ENCODE measurements at regions not wholly inside any gene's neighbourhood (a gene's known extent, or its start where the extent isn't known, plus 50 kb on each side); places are given as distances from the start of the nearest gene placed in this dataset.

DNA sequence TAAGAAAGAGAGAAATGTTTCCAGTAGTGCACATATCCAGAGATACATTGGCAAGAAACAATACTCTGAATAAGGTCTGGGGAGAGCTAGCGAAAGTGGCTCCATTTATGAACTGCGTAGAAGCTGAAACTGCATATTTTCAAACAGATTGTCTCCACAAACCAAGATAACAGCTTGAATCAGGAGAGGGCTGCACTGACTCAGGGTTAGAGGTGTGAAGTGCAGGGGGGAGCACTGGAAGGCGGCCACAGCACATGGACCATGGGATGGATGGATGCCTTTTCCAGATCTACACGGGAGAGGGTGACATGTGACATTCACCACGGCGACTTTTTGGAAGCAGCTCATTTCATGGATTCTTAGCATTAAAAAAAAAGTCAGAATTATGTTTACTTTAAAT is 729.4 kb downstream of the RNF144A start:
- ChIA-PET CTCF (no interaction called here), POLR2A (no interaction called here)
- Histone ChIP-seq H3K9me3 (ENCODE audit: control insufficient read depth, insufficient read depth, low read depth, low read length) (no peaks in the 10 kb centered on the region), H3K4me1 (ENCODE audit: control insufficient read depth, insufficient read depth, low read length) (no peaks in the 10 kb centered on the region), H3K36me3 (ENCODE audit: control insufficient read depth in 2 of 2, insufficient read depth in 1 of 2, low read length in 2 of 2) (no peaks in the 10 kb centered on the region), H3K27ac (ENCODE audit: extremely low read depth, low read depth, low read length) (no peak overlapping the region), H3K4me3 (ENCODE audit: low read depth, low read length) (no peak overlapping the region)
- TF ChIP-seq ZNF335 (tag by site-specific recombination; conservative IDR thresholded peaks at IDR 0.05) = no peak
- no peak for TF ChIP-seq ZNF664 (tag by site-specific recombination; IDR thresholded peaks at IDR 0.05)
- TF ChIP-seq, protein P1, sequence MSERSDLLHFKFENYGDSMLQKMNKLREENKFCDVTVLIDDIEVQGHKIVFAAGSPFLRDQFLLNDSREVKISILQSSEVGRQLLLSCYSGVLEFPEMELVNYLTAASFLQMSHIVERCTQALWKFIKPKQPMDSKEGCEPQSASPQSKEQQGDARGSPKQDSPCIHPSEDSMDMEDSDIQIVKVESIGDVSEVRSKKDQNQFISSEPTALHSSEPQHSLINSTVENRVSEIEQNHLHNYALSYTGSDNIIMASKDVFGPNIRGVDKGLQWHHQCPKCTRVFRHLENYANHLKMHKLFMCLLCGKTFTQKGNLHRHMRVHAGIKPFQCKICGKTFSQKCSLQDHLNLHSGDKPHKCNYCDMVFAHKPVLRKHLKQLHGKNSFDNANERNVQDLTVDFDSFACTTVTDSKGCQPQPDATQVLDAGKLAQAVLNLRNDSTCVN (tag by site-specific recombination; optimal IDR thresholded peaks at IDR 0.05) = no peak
- no peak for TF ChIP-seq HOXA7 (CRISPR knock-in tag; IDR thresholded peaks at IDR 0.05; ENCODE audit: borderline replicate concordance)
- TF ChIP-seq EGR2 (tag by site-specific recombination; IDR thresholded peaks at IDR 0.05; ENCODE audit: low read depth) = no peak

DNA sequence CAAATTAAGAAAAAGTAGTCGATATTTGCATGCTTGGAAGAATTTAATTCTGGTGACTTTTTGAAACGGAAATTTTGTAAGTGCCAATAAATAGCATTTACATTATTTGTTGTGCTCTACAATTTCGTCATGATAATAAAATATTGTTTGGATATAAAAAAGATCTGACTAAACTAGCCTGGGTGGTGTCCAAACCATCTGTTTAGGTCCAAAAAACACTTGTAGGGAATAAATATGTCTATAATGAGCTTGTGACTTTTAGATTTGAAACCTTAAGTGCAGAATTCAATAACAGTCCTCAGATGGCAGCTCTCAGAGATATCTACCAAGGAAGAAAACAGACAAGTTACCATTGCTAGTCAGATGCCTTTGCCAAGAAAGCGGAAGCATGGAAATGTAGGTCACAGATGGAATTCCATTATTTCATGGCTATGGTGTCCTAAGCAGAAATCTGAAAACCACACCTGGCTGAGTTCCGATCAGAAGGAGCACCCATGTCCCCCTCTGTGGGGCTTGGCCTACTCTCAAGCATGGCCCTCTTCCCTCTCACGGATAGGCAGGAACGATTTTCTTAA is 731.1 kb downstream of the RNF144A start:
- Histone ChIP-seq H3K4me1 (ENCODE audit: control insufficient read depth, insufficient read depth, low read length) (no peaks in the 10 kb centered on the region), H3K36me3 (ENCODE audit: control insufficient read depth in 2 of 2, insufficient read depth in 1 of 2, low read length in 2 of 2) (no peaks in the 10 kb centered on the region), H3K4me3 (ENCODE audit: low read depth, low read length) (no peak overlapping the region), H3K9me3 (ENCODE audit: control insufficient read depth, insufficient read depth, low read depth, low read length) (no peaks in the 10 kb centered on the region), H3K27ac (ENCODE audit: extremely low read depth, low read depth, low read length) (no peak overlapping the region)
- TF ChIP-seq ZNF335 (tag by site-specific recombination; conservative IDR thresholded peaks at IDR 0.05) (no peak), FEZF1 (tag by site-specific recombination; IDR thresholded peaks at IDR 0.05) (no peak), ZFHX2 (tag by site-specific recombination; conservative IDR thresholded peaks at IDR 0.05) (no peak), YY1 (tag by site-specific recombination; IDR thresholded peaks at IDR 0.05) (no peak), ZNF341 (tag by site-specific recombination; IDR thresholded peaks at IDR 0.05; ENCODE audit: low read depth) (no peak), ZNF23 (tag by site-specific recombination; IDR thresholded peaks at IDR 0.05; ENCODE audit: borderline replicate concordance) (no peak), ZNF24 (tag by site-specific recombination; IDR thresholded peaks at IDR 0.05) (no peak), ZNF707 (tag by site-specific recombination; IDR thresholded peaks at IDR 0.05) (no peak), ZNF10 (tag by site-specific recombination; IDR thresholded peaks at IDR 0.05) (no peak), SCRT1 (tag by site-specific recombination; IDR thresholded peaks at IDR 0.05; ENCODE audit: borderline replicate concordance) (no peak), ZSCAN30 (tag by site-specific recombination; IDR thresholded peaks at IDR 0.05) (no peak), ZNF214 (tag by site-specific recombination; IDR thresholded peaks at IDR 0.05; ENCODE audit: borderline replicate concordance) (no peak), ZNF426 (tag by site-specific recombination; IDR thresholded peaks at IDR 0.05) (no peak), YY2 (tag by site-specific recombination; IDR thresholded peaks at IDR 0.05) (no peak), ZNF211 (tag by site-specific recombination; IDR thresholded peaks at IDR 0.05; ENCODE audit: low read depth) (no peak)
- TF ChIP-seq, protein P2, sequence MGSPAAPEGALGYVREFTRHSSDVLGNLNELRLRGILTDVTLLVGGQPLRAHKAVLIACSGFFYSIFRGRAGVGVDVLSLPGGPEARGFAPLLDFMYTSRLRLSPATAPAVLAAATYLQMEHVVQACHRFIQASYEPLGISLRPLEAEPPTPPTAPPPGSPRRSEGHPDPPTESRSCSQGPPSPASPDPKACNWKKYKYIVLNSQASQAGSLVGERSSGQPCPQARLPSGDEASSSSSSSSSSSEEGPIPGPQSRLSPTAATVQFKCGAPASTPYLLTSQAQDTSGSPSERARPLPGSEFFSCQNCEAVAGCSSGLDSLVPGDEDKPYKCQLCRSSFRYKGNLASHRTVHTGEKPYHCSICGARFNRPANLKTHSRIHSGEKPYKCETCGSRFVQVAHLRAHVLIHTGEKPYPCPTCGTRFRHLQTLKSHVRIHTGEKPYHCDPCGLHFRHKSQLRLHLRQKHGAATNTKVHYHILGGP (tag by site-specific recombination; IDR thresholded peaks at IDR 0.05) = no peak
- TF ChIP-seq, protein P3, sequence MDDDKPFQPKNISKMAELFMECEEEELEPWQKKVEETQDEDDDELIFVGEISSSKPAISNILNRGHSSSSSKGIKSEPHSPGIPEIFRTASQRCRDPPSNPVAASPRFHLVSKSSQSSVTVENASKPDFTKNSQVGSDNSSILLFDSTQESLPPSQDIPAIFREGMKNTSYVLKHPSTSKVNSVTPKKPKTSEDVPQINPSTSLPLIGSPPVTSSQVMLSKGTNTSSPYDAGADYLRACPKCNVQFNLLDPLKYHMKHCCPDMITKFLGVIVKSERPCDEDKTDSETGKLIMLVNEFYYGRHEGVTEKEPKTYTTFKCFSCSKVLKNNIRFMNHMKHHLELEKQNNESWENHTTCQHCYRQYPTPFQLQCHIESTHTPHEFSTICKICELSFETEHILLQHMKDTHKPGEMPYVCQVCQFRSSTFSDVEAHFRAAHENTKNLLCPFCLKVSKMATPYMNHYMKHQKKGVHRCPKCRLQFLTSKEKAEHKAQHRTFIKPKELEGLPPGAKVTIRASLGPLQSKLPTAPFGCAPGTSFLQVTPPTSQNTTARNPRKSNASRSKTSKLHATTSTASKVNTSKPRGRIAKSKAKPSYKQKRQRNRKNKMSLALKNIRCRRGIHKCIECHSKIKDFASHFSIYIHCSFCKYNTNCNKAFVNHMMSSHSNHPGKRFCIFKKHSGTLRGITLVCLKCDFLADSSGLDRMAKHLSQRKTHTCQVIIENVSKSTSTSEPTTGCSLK (tag by site-specific recombination; IDR thresholded peaks at IDR 0.05) = no peak
- TF ChIP-seq, protein P4, sequence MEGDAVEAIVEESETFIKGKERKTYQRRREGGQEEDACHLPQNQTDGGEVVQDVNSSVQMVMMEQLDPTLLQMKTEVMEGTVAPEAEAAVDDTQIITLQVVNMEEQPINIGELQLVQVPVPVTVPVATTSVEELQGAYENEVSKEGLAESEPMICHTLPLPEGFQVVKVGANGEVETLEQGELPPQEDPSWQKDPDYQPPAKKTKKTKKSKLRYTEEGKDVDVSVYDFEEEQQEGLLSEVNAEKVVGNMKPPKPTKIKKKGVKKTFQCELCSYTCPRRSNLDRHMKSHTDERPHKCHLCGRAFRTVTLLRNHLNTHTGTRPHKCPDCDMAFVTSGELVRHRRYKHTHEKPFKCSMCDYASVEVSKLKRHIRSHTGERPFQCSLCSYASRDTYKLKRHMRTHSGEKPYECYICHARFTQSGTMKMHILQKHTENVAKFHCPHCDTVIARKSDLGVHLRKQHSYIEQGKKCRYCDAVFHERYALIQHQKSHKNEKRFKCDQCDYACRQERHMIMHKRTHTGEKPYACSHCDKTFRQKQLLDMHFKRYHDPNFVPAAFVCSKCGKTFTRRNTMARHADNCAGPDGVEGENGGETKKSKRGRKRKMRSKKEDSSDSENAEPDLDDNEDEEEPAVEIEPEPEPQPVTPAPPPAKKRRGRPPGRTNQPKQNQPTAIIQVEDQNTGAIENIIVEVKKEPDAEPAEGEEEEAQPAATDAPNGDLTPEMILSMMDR (tag by site-specific recombination; IDR thresholded peaks at IDR 0.05) = no peak
- POLR2A ChIA-PET = no interaction called here
- CTCF ChIA-PET = interaction anchor here (1.5 kb wide), 1 partner anchor 20 kb away, joined by 3 read pairs; no protein-coding TSS in a partner anchor
